Kidney (tissue), 13 donors: ENCODE measurements at regions not wholly inside any gene's neighbourhood (a gene's known extent, or its start where the extent isn't known, plus 50 kb on each side); places are given as distances from the start of the nearest gene placed in this dataset.

Source experiments
- DNase-seq, 5 donors: peaks; one replicate each; pipeline ENCODE4 v3.0.0-alpha.2; 2013 to 2020
- FAIRE-seq: peaks from 2 replicates; lab custom pipeline; 2012; peaks lifted over from hg19 to GRCh38; lab: Jason Lieb, UNC
- H3K27ac ChIP-seq, 2 donors: one replicate each; pipeline ENCODE4 v1.7.0; 2013; ENCODE audit warnings: low read depth in 2 of 2, low read length in 2 of 2, inconsistent platforms in 1 of 2
- H3K27me3 ChIP-seq: one replicate; pipeline ENCODE4 v1.7.1; 2013; ENCODE audit warnings: low read length, inconsistent platforms; ENCODE audit not compliant: control insufficient read depth, insufficient read depth
- H3K36me3 ChIP-seq, 3 donors: one replicate each; pipeline versions ENCODE4 v1.7.0 to v1.7.1; 2013; ENCODE audit warnings: low read length in 3 of 3, control low read depth in 1 of 3, inconsistent platforms in 1 of 3; ENCODE audit not compliant: insufficient read depth in 3 of 3, control insufficient read depth in 2 of 3
- H3K4me1 ChIP-seq, 3 donors: one replicate each; pipeline versions ENCODE4 v1.7.0 to v1.7.1; 2013; ENCODE audit warnings: low read length in 3 of 3, inconsistent platforms in 1 of 3, low read depth in 1 of 3; ENCODE audit not compliant: control insufficient read depth in 2 of 3, insufficient read depth in 2 of 3
- H3K4me3 ChIP-seq, 3 donors: one replicate each; pipeline versions ENCODE4 v1.7.0 to v1.8.1; 2013; ENCODE audit warnings: low read length in 3 of 3, control low read depth in 1 of 3, inconsistent platforms in 1 of 3
- H3K9ac ChIP-seq, 3 donors: one replicate each; pipeline versions ENCODE4 v1.7.0 to v1.7.1; 2013; ENCODE audit warnings: low read length in 3 of 3, control low read depth in 1 of 3, inconsistent platforms in 1 of 3
- H3K9me3 ChIP-seq, 3 donors: one replicate each; pipeline versions ENCODE4 v1.7.0 to v1.7.1; 2013; ENCODE audit warnings: low read length in 3 of 3, control low read depth in 1 of 3, inconsistent platforms in 1 of 3; ENCODE audit not compliant: control insufficient read depth in 2 of 3, insufficient read depth in 1 of 3
- CTCF ChIP-seq: IDR thresholded peaks from 3 replicates; pipeline ENCODE4 v1.5.1; 2012; ENCODE audit warnings: mild to moderate bottlenecking, moderate library complexity, borderline replicate concordance; ENCODE audit not compliant: insufficient read depth; ENCODE audit errors: extremely low read depth
- intact Hi-C: fragments of 100-400 bp; cut with DNase I; formaldehyde crosslinking; loops from one replicate; pipeline ENCODE4 v1.11.1; 2022
- donor health status: control.
- donor health status: control.
- donor health status: control.
- donor health status: control.
- donor health status: control.
- donor health status: DM: yes; HTN: yes; CAD: no.
- donor health status: Normal renal cell carcinoma (clear cell type).

- no peak for TF ChIP-seq CTCF
- Histone ChIP-seq H3K27me3 (no peaks in the 10 kb centered on the region), H3K4me3 (no peak overlapping the region), H3K4me1 (no peaks in the 10 kb centered on the region), H3K9ac (no peak overlapping the region), H3K27ac (no peak overlapping the region), H3K9me3 (no peaks in the 10 kb centered on the region), H3K36me3 (no peaks in the 10 kb centered on the region)
- DNase-seq (peak in 1 of 5 donors; percentile 3), FAIRE-seq (no peak)
- intact Hi-C loops = no loop called here
These were observed 809.0 kb downstream of the KCTD16 start for GRCh38 chr5:144979516-144980264.

- FAIRE-seq (no peak), DNase-seq (no peak)
- intact Hi-C loops = no loop called here
- Histone ChIP-seq H3K4me1 (no peaks in the 10 kb centered on the region), H3K27me3 (no peaks in the 10 kb centered on the region), H3K9ac (no peak overlapping the region), H3K9me3 (no peaks in the 10 kb centered on the region), H3K27ac (no peak overlapping the region), H3K4me3 (no peak overlapping the region), H3K36me3 (no peaks in the 10 kb centered on the region)
- no peak for TF ChIP-seq CTCF
These were observed 801.6 kb downstream of the KCTD16 start for GRCh38 chr5:144972317-144972716.

- intact Hi-C loops = no loop called here
- TF ChIP-seq CTCF = no peak
These were observed 800.6 kb downstream of the KCTD16 start for GRCh38 chr5:144971108-144971850.

More at GRCh38 chr5:144971108-144971850, 800.6 kb downstream of the KCTD16 start:
- Histone ChIP-seq H3K4me1 (no peaks in the 10 kb centered on the region), H3K4me3 (no peak overlapping the region), H3K9ac (no peak overlapping the region), H3K27me3 (no peaks in the 10 kb centered on the region), H3K27ac (no peak overlapping the region), H3K36me3 (no peaks in the 10 kb centered on the region), H3K9me3 (no peaks in the 10 kb centered on the region)
- no peak for DNase-seq
- FAIRE-seq = no peak
